ENCODE measurements at regions not wholly inside any gene's neighbourhood (a gene's known extent, or its start where the extent isn't known, plus 50 kb on each side); places are given as distances from the start of the nearest gene placed in this dataset.

DNA sequence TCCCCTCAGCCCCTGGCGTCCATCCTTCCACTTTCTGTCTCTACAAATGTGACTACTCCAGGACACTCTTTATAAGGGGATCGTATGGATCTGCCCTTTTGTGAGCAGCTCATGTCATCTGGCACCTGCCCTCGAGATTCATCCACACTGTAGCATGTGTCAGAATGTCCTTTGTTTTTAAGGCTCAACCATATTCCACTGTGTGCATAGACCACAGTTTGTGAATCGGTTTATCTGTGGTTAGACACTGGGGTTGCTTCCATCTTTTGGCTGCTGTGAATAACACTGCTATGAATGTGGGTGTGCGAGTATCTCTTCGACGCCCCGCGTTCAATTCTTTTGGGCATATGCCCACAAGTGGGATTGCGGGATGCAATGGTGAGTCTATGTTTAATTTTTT lies 167.9 kb downstream of the NUP210 start:
- no peaks in the 10 kb centered on the region for H3K27me3 ChIP-seq (ENCODE audit: control insufficient read depth in 3 of 3, insufficient read depth in 3 of 3, low read depth in 1 of 3, low read length in 3 of 3)
- H3K79me1 ChIP-seq (ENCODE audit: low read depth, low read length): no peaks in the 10 kb centered on the region
- H3K4me3 ChIP-seq (ENCODE audit: low read length in 2 of 2): no peak overlapping the region
- H4K8ac ChIP-seq (ENCODE audit: low read depth, low read length): no peak overlapping the region
- H3K4me2 ChIP-seq (ENCODE audit: insufficient read depth, low read length, poor library complexity, severe bottlenecking): no peak overlapping the region
- H3K9ac ChIP-seq (ENCODE audit: low read depth, low read length, poor library complexity): no peak overlapping the region
- no peak overlapping the region for H2BK12ac ChIP-seq (ENCODE audit: low read length)
- DNase-seq (ENCODE audit: low spot score): no peak
- H2BK5ac ChIP-seq (ENCODE audit: low read length): no peak overlapping the region
- H3K18ac ChIP-seq (ENCODE audit: low read length): no peak overlapping the region
- no peaks in the 10 kb centered on the region for H3K9me3 ChIP-seq (replicated peaks in 1 of 2; ENCODE audit: control insufficient read depth in 2 of 2, insufficient read depth in 1 of 2, low read depth in 1 of 2, low read length in 2 of 2)
- no peak overlapping the region for H3K4ac ChIP-seq (ENCODE audit: low read length)
- no peak overlapping the region for H2BK120ac ChIP-seq (ENCODE audit: low read depth, low read length)
- no peak overlapping the region for H4K91ac ChIP-seq (ENCODE audit: low read depth, low read length, poor library complexity)
- no peak overlapping the region for H2AK5ac ChIP-seq (ENCODE audit: low read depth, low read length)
- H3K36me3 ChIP-seq (replicated peaks in 1 of 2; ENCODE audit: control insufficient read depth in 2 of 2, insufficient read depth in 2 of 2, low read length in 2 of 2): no peaks in the 10 kb centered on the region
- H2BK15ac ChIP-seq (ENCODE audit: low read length): no peak overlapping the region
- WGBS, 2 donors (ENCODE audit: extremely low coverage in 2 of 2, insufficient read length in 2 of 2, insufficient replicate concordance in 1 of 2): no CpG with 5 or more reads among the region's 10 CpGs
- H3K14ac ChIP-seq (ENCODE audit: low read length): no peak overlapping the region
- no peak overlapping the region for H3K27ac ChIP-seq (replicated peaks; ENCODE audit: low read length)
- no peak overlapping the region for H2AFZ ChIP-seq (ENCODE audit: low read length)
- H3K4me1 ChIP-seq (ENCODE audit: control insufficient read depth in 2 of 2, insufficient read depth in 1 of 2, low read depth in 1 of 2, low read length in 2 of 2): peaks cover 12 to 13% of the 10 kb centered on the region in 2 donors
- no peak overlapping the region for H3K23ac ChIP-seq (ENCODE audit: low read depth, low read length, poor library complexity)

- Histone ChIP-seq H2BK120ac (ENCODE audit: low read depth, low read length) (no peak overlapping the region), H3K27me3 (ENCODE audit: control insufficient read depth in 3 of 3, insufficient read depth in 3 of 3, low read depth in 1 of 3, low read length in 3 of 3) (no peaks in the 10 kb centered on the region), H4K91ac (ENCODE audit: low read depth, low read length, poor library complexity) (no peak overlapping the region), H2AFZ (ENCODE audit: low read length) (no peak overlapping the region), H3K4me1 (ENCODE audit: control insufficient read depth in 2 of 2, insufficient read depth in 1 of 2, low read depth in 1 of 2, low read length in 2 of 2) (peaks cover 12 to 13% of the 10 kb centered on the region in 2 donors), H3K9ac (ENCODE audit: low read depth, low read length, poor library complexity) (no peak overlapping the region), H3K27ac (replicated peaks; ENCODE audit: low read length) (no peak overlapping the region), H3K4ac (ENCODE audit: low read length) (no peak overlapping the region), H3K79me1 (ENCODE audit: low read depth, low read length) (no peaks in the 10 kb centered on the region), H3K9me3 (replicated peaks in 1 of 2; ENCODE audit: control insufficient read depth in 2 of 2, insufficient read depth in 1 of 2, low read depth in 1 of 2, low read length in 2 of 2) (no peaks in the 10 kb centered on the region), H3K36me3 (replicated peaks in 1 of 2; ENCODE audit: control insufficient read depth in 2 of 2, insufficient read depth in 2 of 2, low read length in 2 of 2) (no peaks in the 10 kb centered on the region), H3K14ac (ENCODE audit: low read length) (no peak overlapping the region), H4K8ac (ENCODE audit: low read depth, low read length) (no peak overlapping the region), H2BK5ac (ENCODE audit: low read length) (no peak overlapping the region), H2BK12ac (ENCODE audit: low read length) (no peak overlapping the region), H2AK5ac (ENCODE audit: low read depth, low read length) (no peak overlapping the region), H3K18ac (ENCODE audit: low read length) (no peak overlapping the region), H3K4me2 (ENCODE audit: insufficient read depth, low read length, poor library complexity, severe bottlenecking) (no peak overlapping the region), H3K23ac (ENCODE audit: low read depth, low read length, poor library complexity) (no peak overlapping the region), H2BK15ac (ENCODE audit: low read length) (no peak overlapping the region), H3K4me3 (ENCODE audit: low read length in 2 of 2) (no peak overlapping the region)
- DNase-seq (ENCODE audit: low spot score): no peak
- WGBS, 2 donors (ENCODE audit: extremely low coverage in 2 of 2, insufficient read length in 2 of 2, insufficient replicate concordance in 1 of 2): 100% methylated on average over 1 of the region's 4 CpGs; no CpG with 5 or more reads in 1 of the 2 donors
Measured at GRCh38 chr3:13251166-13251903, 168.8 kb downstream of the NUP210 start.

- no peak overlapping the region for H3K27ac ChIP-seq (replicated peaks; ENCODE audit: low read length)
- H3K18ac ChIP-seq (ENCODE audit: low read length): peak overlapping the region; percentile 46
- peaks cover 2% of the 10 kb centered on the region for H3K79me1 ChIP-seq (ENCODE audit: low read depth, low read length)
- DNase-seq (ENCODE audit: low spot score): no peak
- H3K23ac ChIP-seq (ENCODE audit: low read depth, low read length, poor library complexity): no peak overlapping the region
- no peaks in the 10 kb centered on the region for H3K27me3 ChIP-seq (ENCODE audit: control insufficient read depth in 3 of 3, insufficient read depth in 3 of 3, low read depth in 1 of 3, low read length in 3 of 3)
- H4K91ac ChIP-seq (ENCODE audit: low read depth, low read length, poor library complexity): no peak overlapping the region
- H2BK15ac ChIP-seq (ENCODE audit: low read length): no peak overlapping the region
- no peak overlapping the region for H3K4me2 ChIP-seq (ENCODE audit: insufficient read depth, low read length, poor library complexity, severe bottlenecking)
- H3K14ac ChIP-seq (ENCODE audit: low read length): no peak overlapping the region
- H3K36me3 ChIP-seq (replicated peaks in 1 of 2; ENCODE audit: control insufficient read depth in 2 of 2, insufficient read depth in 2 of 2, low read length in 2 of 2): no peaks in the 10 kb centered on the region
- H2BK5ac ChIP-seq (ENCODE audit: low read length): no peak overlapping the region
- H3K4ac ChIP-seq (ENCODE audit: low read length): no peak overlapping the region
- no peak overlapping the region for H2BK120ac ChIP-seq (ENCODE audit: low read depth, low read length)
- H2AFZ ChIP-seq (ENCODE audit: low read length): peak overlapping the region; percentile 2
- no peak overlapping the region for H4K8ac ChIP-seq (ENCODE audit: low read depth, low read length)
- WGBS, 2 donors (ENCODE audit: extremely low coverage in 2 of 2, insufficient read length in 2 of 2, insufficient replicate concordance in 1 of 2): no CpG with 5 or more reads among the region's 22 CpGs
- H3K4me3 ChIP-seq (ENCODE audit: low read length in 2 of 2): no peak overlapping the region
- H3K9me3 ChIP-seq (replicated peaks in 1 of 2; ENCODE audit: control insufficient read depth in 2 of 2, insufficient read depth in 1 of 2, low read depth in 1 of 2, low read length in 2 of 2): no peaks in the 10 kb centered on the region
- H3K9ac ChIP-seq (ENCODE audit: low read depth, low read length, poor library complexity): no peak overlapping the region
- peaks cover 12 to 13% of the 10 kb centered on the region in 2 donors for H3K4me1 ChIP-seq (ENCODE audit: control insufficient read depth in 2 of 2, insufficient read depth in 1 of 2, low read depth in 1 of 2, low read length in 2 of 2)
- no peak overlapping the region for H2AK5ac ChIP-seq (ENCODE audit: low read depth, low read length)
- no peak overlapping the region for H2BK12ac ChIP-seq (ENCODE audit: low read length)
Measured at GRCh38 chr3:13249664-13250390, 170.3 kb downstream of the NUP210 start.

- no peak overlapping the region for H2BK15ac ChIP-seq (ENCODE audit: low read length)
Measured at GRCh38 chr3:13248640-13249039, 171.5 kb downstream of the NUP210 start.

More at GRCh38 chr3:13248640-13249039, 171.5 kb downstream of the NUP210 start:
- H2BK120ac ChIP-seq (ENCODE audit: low read depth, low read length): no peak overlapping the region
- H3K4me3 ChIP-seq (ENCODE audit: low read length in 2 of 2): no peak overlapping the region
- no peak overlapping the region for H3K23ac ChIP-seq (ENCODE audit: low read depth, low read length, poor library complexity)
- H3K14ac ChIP-seq (ENCODE audit: low read length): no peak overlapping the region
- H2BK12ac ChIP-seq (ENCODE audit: low read length): no peak overlapping the region
- no peaks in the 10 kb centered on the region for H3K9me3 ChIP-seq (replicated peaks in 1 of 2; ENCODE audit: control insufficient read depth in 2 of 2, insufficient read depth in 1 of 2, low read depth in 1 of 2, low read length in 2 of 2)
- H3K4me2 ChIP-seq (ENCODE audit: insufficient read depth, low read length, poor library complexity, severe bottlenecking): no peak overlapping the region
- no peak overlapping the region for H2AFZ ChIP-seq (ENCODE audit: low read length)
- H3K27me3 ChIP-seq (ENCODE audit: control insufficient read depth in 3 of 3, insufficient read depth in 3 of 3, low read depth in 1 of 3, low read length in 3 of 3): no peaks in the 10 kb centered on the region
- H4K8ac ChIP-seq (ENCODE audit: low read depth, low read length): no peak overlapping the region
- H2AK5ac ChIP-seq (ENCODE audit: low read depth, low read length): no peak overlapping the region
- no peaks in the 10 kb centered on the region for H3K36me3 ChIP-seq (replicated peaks in 1 of 2; ENCODE audit: control insufficient read depth in 2 of 2, insufficient read depth in 2 of 2, low read length in 2 of 2)
- H3K4me1 ChIP-seq (ENCODE audit: control insufficient read depth in 2 of 2, insufficient read depth in 1 of 2, low read depth in 1 of 2, low read length in 2 of 2): peaks cover 5 to 11% of the 10 kb centered on the region in 2 donors
- H3K18ac ChIP-seq (ENCODE audit: low read length): no peak overlapping the region
- no peak overlapping the region for H3K4ac ChIP-seq (ENCODE audit: low read length)
- DNase-seq (ENCODE audit: low spot score): no peak
- H3K27ac ChIP-seq (replicated peaks; ENCODE audit: low read length): no peak overlapping the region
- H2BK5ac ChIP-seq (ENCODE audit: low read length): no peak overlapping the region
- H3K9ac ChIP-seq (ENCODE audit: low read depth, low read length, poor library complexity): no peak overlapping the region
- peaks cover 2% of the 10 kb centered on the region for H3K79me1 ChIP-seq (ENCODE audit: low read depth, low read length)
- no peak overlapping the region for H4K91ac ChIP-seq (ENCODE audit: low read depth, low read length, poor library complexity)
- WGBS, 2 donors (ENCODE audit: extremely low coverage in 2 of 2, insufficient read length in 2 of 2, insufficient replicate concordance in 1 of 2): no CpG with 5 or more reads among the region's 6 CpGs
